ENCODE measurements at regions not wholly inside any gene's neighbourhood (a gene's known extent, or its start where the extent isn't known, plus 50 kb on each side); places are given as distances from the start of the nearest gene placed in this dataset.
A peak's percentile ranks its signal among the peaks of the same experiment; 100 is the strongest.
"Not testable (repeated sequence)": the region's sequence is repeated elsewhere in the genome, so short reads cannot be mapped to it uniquely, and the experiment has no call there.

DNA sequence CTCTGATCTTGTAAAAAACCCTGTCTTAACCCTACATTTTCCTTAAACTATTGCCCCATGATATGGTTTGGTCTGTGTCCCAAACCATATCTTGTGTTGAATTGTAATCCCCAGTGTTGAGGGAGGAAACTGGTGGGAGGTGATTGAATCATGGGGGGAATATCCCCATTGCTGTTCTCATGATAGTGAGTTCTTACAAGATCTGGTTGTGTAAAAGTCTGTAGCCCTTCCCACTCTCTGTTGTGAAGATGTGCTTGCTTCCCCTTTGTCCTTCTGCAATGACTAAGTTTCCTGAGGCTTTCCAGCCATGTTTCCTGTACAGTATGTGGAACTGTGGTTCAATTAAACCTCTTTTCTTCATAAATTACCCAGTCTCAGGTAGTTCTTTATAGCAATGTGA lies 881.4 kb downstream of the DIPK2A start:
- H2AFZ ChIP-seq (ENCODE audit: low read depth, low read length) = no peak overlapping the region
- H3K79me1 ChIP-seq (replicated peaks; ENCODE audit: low read length, poor library complexity, severe bottlenecking) = no peaks in the 10 kb centered on the region
- H2BK15ac ChIP-seq (ENCODE audit: low read depth, poor library complexity, severe bottlenecking) = no peak overlapping the region
- no peak overlapping the region for H3K27ac ChIP-seq (ENCODE audit: low read length, poor library complexity, severe bottlenecking)
- no peak overlapping the region for H2BK120ac ChIP-seq (ENCODE audit: low read depth, low read length)
- H3K36me3 ChIP-seq (ENCODE audit: control insufficient read depth in 1 of 2, insufficient read depth in 2 of 2, low read depth in 1 of 2, low read length in 2 of 2) = no peaks in the 10 kb centered on the region
- no peaks in the 10 kb centered on the region for H3K9me3 ChIP-seq (ENCODE audit: control insufficient read depth, low read length)
- no peak overlapping the region for H4K91ac ChIP-seq (ENCODE audit: low read length)
- H3K23ac ChIP-seq (ENCODE audit: low read length in 2 of 2) = no peak overlapping the region
- no peak overlapping the region for H3K14ac ChIP-seq (ENCODE audit: low read length in 2 of 2)
- no peaks in the 10 kb centered on the region for H3K27me3 ChIP-seq (ENCODE audit: control insufficient read depth in 1 of 2, insufficient read depth in 1 of 2, low read length in 2 of 2)
- no peak overlapping the region for H3K18ac ChIP-seq (ENCODE audit: low read depth in 1 of 2, low read length in 2 of 2)
- no peak for DNase-seq
- no peak overlapping the region for H3K4ac ChIP-seq (ENCODE audit: low read depth in 1 of 2, low read length in 2 of 2)
- H3K9ac ChIP-seq (ENCODE audit: low read length) = no peak overlapping the region
- H2BK5ac ChIP-seq (ENCODE audit: low read depth, low read length, poor library complexity, severe bottlenecking) = no peak overlapping the region
- no peak overlapping the region for H2BK12ac ChIP-seq (ENCODE audit: low read length in 2 of 2)
- no peak overlapping the region for H2AK5ac ChIP-seq (ENCODE audit: low read length, severe bottlenecking)
- no peak overlapping the region for H4K8ac ChIP-seq (ENCODE audit: low read length)
- no peaks in the 10 kb centered on the region for H3K4me1 ChIP-seq (ENCODE audit: control insufficient read depth, insufficient read depth, low read depth, low read length)
- H3K4me3 ChIP-seq (ENCODE audit: insufficient read depth in 1 of 2, low read depth in 1 of 2, low read length in 2 of 2) = no peak overlapping the region
- no peak overlapping the region for H3K4me2 ChIP-seq (ENCODE audit: low read length, poor library complexity, severe bottlenecking)

DNA sequence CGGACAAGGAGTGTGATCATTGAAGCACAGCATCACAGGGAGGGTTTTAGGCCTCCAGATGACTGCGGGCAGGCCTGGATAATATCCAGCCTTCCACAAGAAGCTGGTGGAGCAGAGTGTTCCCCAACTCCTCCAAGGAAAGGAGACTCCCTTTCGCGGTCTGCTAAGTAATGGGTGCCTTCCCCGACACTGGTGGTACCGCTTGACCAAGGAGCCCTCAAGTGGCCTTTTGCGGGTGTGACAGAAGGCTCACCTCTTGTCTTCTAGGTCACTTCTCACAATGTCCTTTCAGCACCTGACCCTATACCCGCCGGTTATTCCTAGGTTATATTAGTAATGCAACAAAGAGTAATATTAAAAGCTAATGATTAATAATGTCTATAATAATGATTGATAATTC lies 882.4 kb downstream of the DIPK2A start:
- DNase-seq; H3K4ac ChIP-seq (ENCODE audit: low read depth in 1 of 2, low read length in 2 of 2); H2BK120ac ChIP-seq (ENCODE audit: low read depth, low read length); H3K27ac ChIP-seq (ENCODE audit: low read length, poor library complexity, severe bottlenecking); H3K79me1 ChIP-seq (replicated peaks; ENCODE audit: low read length, poor library complexity, severe bottlenecking); H3K9me3 ChIP-seq (ENCODE audit: control insufficient read depth, low read length); H2AFZ ChIP-seq (ENCODE audit: low read depth, low read length); H3K9ac ChIP-seq (ENCODE audit: low read length); H4K91ac ChIP-seq (ENCODE audit: low read length); H3K14ac ChIP-seq (ENCODE audit: low read length in 2 of 2); H3K18ac ChIP-seq (ENCODE audit: low read depth in 1 of 2, low read length in 2 of 2); H3K27me3 ChIP-seq (ENCODE audit: control insufficient read depth in 1 of 2, insufficient read depth in 1 of 2, low read length in 2 of 2); H3K4me3 ChIP-seq (ENCODE audit: insufficient read depth in 1 of 2, low read depth in 1 of 2, low read length in 2 of 2); H3K4me2 ChIP-seq (ENCODE audit: low read length, poor library complexity, severe bottlenecking); H2AK5ac ChIP-seq (ENCODE audit: low read length, severe bottlenecking); H3K23ac ChIP-seq (ENCODE audit: low read length in 2 of 2); H3K36me3 ChIP-seq (ENCODE audit: control insufficient read depth in 1 of 2, insufficient read depth in 2 of 2, low read depth in 1 of 2, low read length in 2 of 2); H2BK12ac ChIP-seq (ENCODE audit: low read length in 2 of 2); H4K8ac ChIP-seq (ENCODE audit: low read length); H3K4me1 ChIP-seq (ENCODE audit: control insufficient read depth, insufficient read depth, low read depth, low read length); H2BK15ac ChIP-seq (ENCODE audit: low read depth, poor library complexity, severe bottlenecking); H2BK5ac ChIP-seq (ENCODE audit: low read depth, low read length, poor library complexity, severe bottlenecking): not testable (repeated sequence)
- 83% methylated on average over 6 of the region's 9 CpGs for WGBS

DNA sequence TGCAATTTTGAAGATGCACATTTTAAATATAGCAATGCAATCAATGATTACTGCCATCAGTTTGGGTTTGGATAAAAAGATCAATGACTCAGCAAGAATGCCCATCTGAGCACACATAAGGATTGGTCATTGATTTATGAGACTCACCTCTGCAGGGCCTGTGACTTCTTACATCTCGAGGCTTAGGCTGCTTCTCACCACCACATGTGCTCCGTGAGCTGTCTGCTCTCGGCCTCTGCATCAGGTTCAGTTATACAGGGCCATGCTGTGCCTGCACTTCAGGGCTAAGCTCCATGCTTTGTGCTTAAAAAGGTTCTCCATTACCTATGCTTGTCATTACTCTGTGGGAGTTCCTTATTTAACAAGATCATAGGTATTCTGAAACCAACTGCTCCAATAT lies 887.5 kb downstream of the DIPK2A start:
- no peak overlapping the region for H4K91ac ChIP-seq (ENCODE audit: low read length)
- H3K27me3 ChIP-seq (ENCODE audit: control insufficient read depth in 1 of 2, insufficient read depth in 1 of 2, low read length in 2 of 2) = no peaks in the 10 kb centered on the region
- no peak overlapping the region for H2AFZ ChIP-seq (ENCODE audit: low read depth, low read length)
- peak overlapping the region in 1 of 2 experiments; percentile 70 for H3K18ac ChIP-seq (ENCODE audit: low read depth in 1 of 2, low read length in 2 of 2)
- no peak overlapping the region for H4K8ac ChIP-seq (ENCODE audit: low read length)
- H2AK5ac ChIP-seq (ENCODE audit: low read length, severe bottlenecking) = no peak overlapping the region
- no peak overlapping the region for H2BK120ac ChIP-seq (ENCODE audit: low read depth, low read length)
- no peak overlapping the region for H2BK15ac ChIP-seq (ENCODE audit: low read depth, poor library complexity, severe bottlenecking)
- H3K4me1 ChIP-seq (ENCODE audit: control insufficient read depth, insufficient read depth, low read depth, low read length) = no peaks in the 10 kb centered on the region
- H3K36me3 ChIP-seq (ENCODE audit: control insufficient read depth in 1 of 2, insufficient read depth in 2 of 2, low read depth in 1 of 2, low read length in 2 of 2) = no peaks in the 10 kb centered on the region
- no peak overlapping the region for H2BK5ac ChIP-seq (ENCODE audit: low read depth, low read length, poor library complexity, severe bottlenecking)
- H3K9me3 ChIP-seq (ENCODE audit: control insufficient read depth, low read length) = no peaks in the 10 kb centered on the region
- no peak overlapping the region for H3K4me3 ChIP-seq (ENCODE audit: insufficient read depth in 1 of 2, low read depth in 1 of 2, low read length in 2 of 2)
- H3K9ac ChIP-seq (ENCODE audit: low read length) = no peak overlapping the region
- H2BK12ac ChIP-seq (ENCODE audit: low read length in 2 of 2) = peak overlapping the region in 1 of 2 experiments; percentile 52
- WGBS = 78% methylated on average over 3 of the region's 3 CpGs
- no peak overlapping the region for H3K4me2 ChIP-seq (ENCODE audit: low read length, poor library complexity, severe bottlenecking)
- no peak overlapping the region for H3K23ac ChIP-seq (ENCODE audit: low read length in 2 of 2)
- peak overlapping the region in 1 of 2 experiments; percentile 84 for H3K14ac ChIP-seq (ENCODE audit: low read length in 2 of 2)
- no peaks in the 10 kb centered on the region for H3K79me1 ChIP-seq (replicated peaks; ENCODE audit: low read length, poor library complexity, severe bottlenecking)
- DNase-seq = no peak
- no peak overlapping the region for H3K27ac ChIP-seq (ENCODE audit: low read length, poor library complexity, severe bottlenecking)
- no peak overlapping the region for H3K4ac ChIP-seq (ENCODE audit: low read depth in 1 of 2, low read length in 2 of 2)

DNA sequence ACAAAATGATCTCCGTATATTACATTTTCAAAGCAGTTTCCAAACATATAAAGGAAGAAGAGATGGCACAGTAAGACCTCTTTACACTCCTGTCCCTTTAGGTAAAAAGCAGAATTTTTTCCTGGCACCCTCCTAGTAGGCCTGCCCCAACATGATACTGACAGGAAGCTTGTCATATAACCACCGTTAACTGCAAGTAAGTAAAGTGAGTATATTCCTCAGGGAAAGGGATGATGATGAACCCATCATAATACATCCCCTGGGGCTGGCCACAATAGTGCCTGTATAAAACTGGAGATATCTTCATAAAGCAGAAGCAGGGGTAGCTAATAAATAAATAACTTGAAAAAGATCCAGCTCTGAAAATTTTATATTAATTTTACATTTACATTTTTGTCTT lies 893.0 kb downstream of the DIPK2A start:
- Histone ChIP-seq H2BK5ac (ENCODE audit: low read depth, low read length, poor library complexity, severe bottlenecking) (no peak overlapping the region), H3K4ac (ENCODE audit: low read depth in 1 of 2, low read length in 2 of 2) (no peak overlapping the region), H3K14ac (ENCODE audit: low read length in 2 of 2) (no peak overlapping the region), H3K9me3 (ENCODE audit: control insufficient read depth, low read length) (no peaks in the 10 kb centered on the region), H3K4me1 (ENCODE audit: control insufficient read depth, insufficient read depth, low read depth, low read length) (no peaks in the 10 kb centered on the region), H3K27ac (ENCODE audit: low read length, poor library complexity, severe bottlenecking) (no peak overlapping the region), H3K4me2 (ENCODE audit: low read length, poor library complexity, severe bottlenecking) (no peak overlapping the region), H3K23ac (ENCODE audit: low read length in 2 of 2) (no peak overlapping the region), H3K36me3 (ENCODE audit: control insufficient read depth in 1 of 2, insufficient read depth in 2 of 2, low read depth in 1 of 2, low read length in 2 of 2) (no peaks in the 10 kb centered on the region), H3K18ac (ENCODE audit: low read depth in 1 of 2, low read length in 2 of 2) (no peak overlapping the region), H3K27me3 (ENCODE audit: control insufficient read depth in 1 of 2, insufficient read depth in 1 of 2, low read length in 2 of 2) (no peaks in the 10 kb centered on the region), H2BK120ac (ENCODE audit: low read depth, low read length) (no peak overlapping the region), H2AFZ (ENCODE audit: low read depth, low read length) (no peak overlapping the region), H3K79me1 (replicated peaks; ENCODE audit: low read length, poor library complexity, severe bottlenecking) (no peaks in the 10 kb centered on the region), H2BK12ac (ENCODE audit: low read length in 2 of 2) (no peak overlapping the region), H2AK5ac (ENCODE audit: low read length, severe bottlenecking) (no peak overlapping the region), H3K9ac (ENCODE audit: low read length) (no peak overlapping the region), H2BK15ac (ENCODE audit: low read depth, poor library complexity, severe bottlenecking) (no peak overlapping the region), H3K4me3 (ENCODE audit: insufficient read depth in 1 of 2, low read depth in 1 of 2, low read length in 2 of 2) (no peak overlapping the region), H4K8ac (ENCODE audit: low read length) (no peak overlapping the region), H4K91ac (ENCODE audit: low read length) (no peak overlapping the region)
- DNase-seq = no peak
- 100% methylated on average over 1 of the region's 2 CpGs for WGBS
